Testis (tissue), 2 donors: ENCODE measurements at regions not wholly inside any gene's neighbourhood (a gene's known extent, or its start where the extent isn't known, plus 50 kb on each side); places are given as distances from the start of the nearest gene placed in this dataset.

Experiments
- CTCF ChIP-seq, 3 experiments: fragments of 450-650 bp in 2 of 3; fragments of 200-600 bp in 1 of 3; sonication (generic) in 1 of 3; IDR thresholded peaks; one replicate each; pipeline ENCODE4 v1.5.1; 2016 to 2019; ENCODE audit warnings: antibody characterized with exemption in 3 of 3, mild to moderate bottlenecking in 2 of 3, moderate library complexity in 1 of 3
- POLR2A ChIP-seq: fragments of 450-650 bp; IDR thresholded peaks from one replicate; pipeline ENCODE4 v1.6.1; 2017; ENCODE audit warnings: antibody characterized with exemption, mild to moderate bottlenecking, moderate library complexity

DNA sequence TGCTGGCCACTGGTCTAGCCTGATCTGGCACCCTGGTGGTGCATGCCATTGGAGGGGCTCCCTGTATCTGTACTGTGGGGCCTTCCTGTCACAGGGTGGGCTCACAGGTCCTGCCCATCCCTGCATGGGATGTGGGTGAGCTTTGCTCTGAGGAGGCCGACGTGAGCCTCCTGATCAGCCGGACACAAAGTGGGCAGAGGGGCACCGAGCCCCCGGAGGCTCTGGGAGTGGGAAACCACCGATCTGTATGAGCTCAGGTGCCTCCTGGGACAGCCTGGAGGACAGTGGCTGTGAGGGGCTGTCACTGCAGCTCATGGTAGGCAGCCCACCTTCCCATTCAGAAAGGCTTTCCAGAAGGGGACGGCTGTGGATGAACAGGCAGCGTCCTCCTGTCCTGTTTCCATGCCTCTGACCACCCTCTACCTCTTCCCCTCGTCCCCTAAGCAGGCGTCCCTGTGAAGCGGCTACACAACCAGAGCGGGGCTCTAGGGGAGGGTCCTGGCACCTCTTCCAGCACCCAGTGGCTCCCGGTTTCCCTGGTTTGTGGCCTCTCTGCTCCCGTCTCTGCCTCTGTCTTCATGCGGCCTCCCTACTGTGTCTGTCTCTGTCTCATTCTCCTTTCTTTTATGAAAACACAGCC, 112.5 kb upstream of the OTOS start:
- TF ChIP-seq CTCF (IDR thresholded peaks at IDR 0.05): no peak
- no peak for TF ChIP-seq POLR2A
